ENCODE measurements at regions not wholly inside any gene's neighbourhood (a gene's known extent, or its start where the extent isn't known, plus 50 kb on each side); places are given as distances from the start of the nearest gene placed in this dataset.

GRCh38 chr11:127670374-127671119, 670.0 kb upstream of the KIRREL3 start:
- no peaks in the 10 kb centered on the region for H3K9me3 ChIP-seq
- ATAC-seq, result no peak
- no peak overlapping the region for H3K27ac ChIP-seq
- peaks cover 2 to 5% (median 3%) of the 10 kb centered on the region in 3 donors for H3K4me1 ChIP-seq
- FAIRE-seq, result no peak
- no peak overlapping the region for H3K4me3 ChIP-seq
- intact Hi-C loops (cut with DNase I), result no loop called here
- no peak for TF ChIP-seq CTCF (IDR thresholded peaks at IDR 0.05)
- no peaks in the 10 kb centered on the region for H3K27me3 ChIP-seq
- H3K36me3 ChIP-seq, result no peaks in the 10 kb centered on the region
- DNase-seq, result no peak
- WGBS, 2 donors, result 53 to 59% methylated on average over 10 of the region's 10 CpGs

DNA sequence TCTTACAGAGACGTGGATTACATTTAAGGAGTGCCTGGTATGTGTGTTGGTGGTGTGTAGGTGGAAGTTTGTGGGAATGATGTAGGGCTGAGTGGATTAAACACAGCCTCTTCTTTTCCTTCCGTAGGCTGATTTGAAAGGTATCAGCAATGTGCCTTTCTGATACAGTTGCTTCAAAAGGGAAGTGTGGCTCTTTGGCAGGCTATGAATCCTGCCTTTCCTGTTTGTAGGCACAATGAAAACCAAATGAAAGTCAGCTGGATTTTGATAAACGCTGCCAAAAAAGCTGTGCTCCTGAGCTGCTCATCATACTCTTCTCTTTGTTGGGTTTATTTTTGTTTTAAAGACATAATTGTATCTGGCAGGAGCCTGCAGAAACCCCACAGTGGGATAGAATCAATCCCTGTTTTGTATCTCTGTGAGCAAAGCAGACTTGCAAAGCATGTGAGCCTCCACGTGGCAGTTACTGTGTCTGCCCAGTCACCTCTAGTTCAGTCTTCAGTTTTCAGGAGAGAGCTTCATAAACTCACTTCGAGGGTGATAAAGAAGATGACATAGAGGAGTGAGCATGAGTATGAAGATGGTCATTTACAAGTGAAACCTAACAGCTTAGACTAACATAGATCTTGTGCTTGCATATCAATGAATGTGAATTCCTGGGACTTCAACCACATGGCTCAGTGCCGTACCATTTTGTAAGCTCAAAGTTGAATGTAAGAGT, 655.7 kb upstream of the KIRREL3 start:
- no peak for DNase-seq
- no peak overlapping the region for H3K27ac ChIP-seq
- 47 to 49% methylated on average over 6 of the region's 6 CpGs for WGBS, 2 donors
- no peaks in the 10 kb centered on the region for H3K27me3 ChIP-seq
- H3K36me3 ChIP-seq, result no peaks in the 10 kb centered on the region
- H3K9me3 ChIP-seq, result no peaks in the 10 kb centered on the region
- intact Hi-C loops (cut with DNase I), result no loop called here
- no peaks in the 10 kb centered on the region for H3K4me1 ChIP-seq
- H3K4me3 ChIP-seq, result no peak overlapping the region
- no peak for FAIRE-seq
- no peak for TF ChIP-seq CTCF (IDR thresholded peaks at IDR 0.05)
- ATAC-seq, result no peak

- 69 to 79% methylated on average over 4 of the region's 4 CpGs for WGBS, 2 donors
- Histone ChIP-seq H3K4me1 (no peaks in the 10 kb centered on the region), H3K27ac (no peak overlapping the region), H3K4me3 (no peak overlapping the region), H3K9me3 (no peaks in the 10 kb centered on the region), H3K36me3 (no peaks in the 10 kb centered on the region), H3K27me3 (no peaks in the 10 kb centered on the region)
- FAIRE-seq (no peak), DNase-seq (no peak), ATAC-seq (no peak)
- intact Hi-C loops (cut with DNase I), result no loop called here
- no peak for TF ChIP-seq CTCF (IDR thresholded peaks at IDR 0.05)
These were observed 652.5 kb upstream of the KIRREL3 start for GRCh38 chr11:127653076-127653475.

- no peaks in the 10 kb centered on the region for H3K9me3 ChIP-seq
- H3K27me3 ChIP-seq, result no peaks in the 10 kb centered on the region
- 54 to 58% methylated on average over 1 of the region's 1 CpG for WGBS, 2 donors
- H3K4me1 ChIP-seq, result no peaks in the 10 kb centered on the region
- no peak for TF ChIP-seq CTCF (IDR thresholded peaks at IDR 0.05)
- ATAC-seq (no peak), DNase-seq (no peak), FAIRE-seq (no peak)
- intact Hi-C loops (cut with DNase I), result no loop called here
- H3K36me3 ChIP-seq, result no peaks in the 10 kb centered on the region
- no peak overlapping the region for H3K27ac ChIP-seq
- no peak overlapping the region for H3K4me3 ChIP-seq
These were observed 651.3 kb upstream of the KIRREL3 start for GRCh38 chr11:127651888-127652221.

All from pancreas (tissue), 10 donors.